ENCODE measurements at regions not wholly inside any gene's neighbourhood (a gene's known extent, or its start where the extent isn't known, plus 50 kb on each side); places are given as distances from the start of the nearest gene placed in this dataset.

DNA sequence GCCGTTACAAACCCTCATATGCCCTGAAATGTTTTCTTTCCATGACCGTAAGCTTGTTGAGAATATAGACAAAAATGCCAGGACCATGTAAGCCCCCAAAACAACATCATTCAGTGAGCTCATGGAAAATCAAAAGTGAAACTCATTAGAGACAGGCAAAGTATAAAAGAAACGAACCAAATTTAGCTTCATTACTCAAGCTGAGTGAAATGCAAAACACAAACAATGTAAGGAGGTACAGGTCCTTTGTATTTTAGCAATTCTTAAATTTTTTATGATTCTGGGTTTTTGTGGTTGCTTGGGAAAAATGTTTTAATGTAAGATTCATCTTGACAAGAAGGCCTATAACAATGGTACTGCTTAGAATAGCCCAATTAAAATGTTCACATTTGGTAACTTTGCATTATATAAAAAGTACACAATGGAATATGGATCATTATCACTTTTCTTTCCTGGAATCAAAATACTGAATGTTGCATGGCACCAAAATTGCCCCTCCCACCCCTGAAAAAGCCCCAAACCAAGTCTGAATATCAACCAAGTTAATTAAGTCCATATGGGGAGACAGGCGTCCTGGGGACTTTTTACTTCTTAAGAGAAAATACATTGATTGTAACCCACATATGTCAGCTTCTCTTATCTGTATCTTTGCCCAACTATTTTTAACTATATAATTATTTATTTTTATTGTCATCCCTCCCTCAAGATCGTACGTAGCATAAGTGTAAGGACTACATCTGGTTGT, 247.7 kb upstream of the CDIN1 start (continued):
- TF ChIP-seq SKIL (CRISPR knock-in tag; IDR thresholded peaks at IDR 0.05; ENCODE audit: borderline replicate concordance): no peak
- TF ChIP-seq ZFP36L1 (CRISPR knock-in tag; IDR thresholded peaks at IDR 0.05): no peak
- no peak for TF ChIP-seq ZNF710 (CRISPR knock-in tag; IDR thresholded peaks at IDR 0.05; ENCODE audit: borderline replicate concordance)
- no peak for TF ChIP-seq ZNF263 (CRISPR knock-in tag; IDR thresholded peaks at IDR 0.05)
- TF ChIP-seq ZBTB1 (CRISPR knock-in tag; IDR thresholded peaks at IDR 0.05; ENCODE audit: borderline replicate concordance): no peak
- no peak for TF ChIP-seq RXRB (CRISPR knock-in tag; IDR thresholded peaks at IDR 0.05; ENCODE audit: borderline replicate concordance)
- TF ChIP-seq KIAA2018 (CRISPR knock-in tag; IDR thresholded peaks at IDR 0.05; ENCODE audit: borderline replicate concordance): no peak
- TF ChIP-seq JARID2 (CRISPR knock-in tag; IDR thresholded peaks at IDR 0.05; ENCODE audit: insufficient replicate concordance): no peak
- no peak for TF ChIP-seq NFE2L2 (IDR thresholded peaks at IDR 0.05; ENCODE audit: low read length)
- TF ChIP-seq, protein P1, sequence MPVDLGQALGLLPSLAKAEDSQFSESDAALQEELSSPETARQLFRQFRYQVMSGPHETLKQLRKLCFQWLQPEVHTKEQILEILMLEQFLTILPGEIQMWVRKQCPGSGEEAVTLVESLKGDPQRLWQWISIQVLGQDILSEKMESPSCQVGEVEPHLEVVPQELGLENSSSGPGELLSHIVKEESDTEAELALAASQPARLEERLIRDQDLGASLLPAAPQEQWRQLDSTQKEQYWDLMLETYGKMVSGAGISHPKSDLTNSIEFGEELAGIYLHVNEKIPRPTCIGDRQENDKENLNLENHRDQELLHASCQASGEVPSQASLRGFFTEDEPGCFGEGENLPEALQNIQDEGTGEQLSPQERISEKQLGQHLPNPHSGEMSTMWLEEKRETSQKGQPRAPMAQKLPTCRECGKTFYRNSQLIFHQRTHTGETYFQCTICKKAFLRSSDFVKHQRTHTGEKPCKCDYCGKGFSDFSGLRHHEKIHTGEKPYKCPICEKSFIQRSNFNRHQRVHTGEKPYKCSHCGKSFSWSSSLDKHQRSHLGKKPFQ (CRISPR knock-in tag; IDR thresholded peaks at IDR 0.05; ENCODE audit: insufficient replicate concordance): no peak
- no peak for TF ChIP-seq TBX3 (IDR thresholded peaks at IDR 0.05; ENCODE audit: borderline replicate concordance)
- no peak for TF ChIP-seq ZSCAN9 (CRISPR knock-in tag; IDR thresholded peaks at IDR 0.05; ENCODE audit: borderline replicate concordance)
- no peak for TF ChIP-seq THRA (CRISPR knock-in tag; IDR thresholded peaks at IDR 0.05; ENCODE audit: borderline replicate concordance)

Data from HepG2 (cell line).